ENCODE measurements at regions not wholly inside any gene's neighbourhood (a gene's known extent, or its start where the extent isn't known, plus 50 kb on each side); places are given as distances from the start of the nearest gene placed in this dataset.
"Not testable (repeated sequence)": the region's sequence is repeated elsewhere in the genome, so short reads cannot be mapped to it uniquely, and the experiment has no call there.

- CTCF ChIA-PET: no interaction called here
- TF ChIP-seq CTCF (IDR thresholded peaks at IDR 0.05): no peak
- peaks cover 18% of the 10 kb centered on the region for H3K9me3 Mint-ChIP-seq
These were observed 1447.1 kb downstream of the FAM181B start for GRCh38 chr11:81286550-81286949.

GRCh38 chr11:81280228-81280627 lies 1453.4 kb downstream of the FAM181B start:
- peaks cover 0 to 10% of the 10 kb centered on the region in 2 experiments for H3K9me3 ChIP-seq (ENCODE audit: control insufficient read depth in 1 of 2, insufficient read depth in 1 of 2, low read length in 2 of 2)
- H3K4me3 Mint-ChIP-seq; H3K4me1 Mint-ChIP-seq (ENCODE audit: low read depth); intact Hi-C loops (cut with DNase I, micrococcal nuclease); H3K27ac ChIP-seq (ENCODE audit: low read depth in 1 of 2, low read length in 2 of 2); H3K27me3 ChIP-seq (ENCODE audit: control insufficient read depth in 1 of 2, insufficient read depth in 2 of 2, low read length in 2 of 2); POLR2A ChIA-PET; H3K27me3 Mint-ChIP-seq; H3K36me3 ChIP-seq (ENCODE audit: insufficient read depth, low read length); ATAC-seq (ENCODE audit: poor library complexity); H3K27ac Mint-ChIP-seq; H3K36me3 Mint-ChIP-seq (ENCODE audit: low read depth); H3K4me3 ChIP-seq (ENCODE audit: low read length); DNase-seq; CTCF ChIA-PET; H3K4me1 ChIP-seq (ENCODE audit: insufficient read depth, low read length): not testable (repeated sequence)
- H3K9me3 Mint-ChIP-seq: peaks cover 22% of the 10 kb centered on the region

More at GRCh38 chr11:81286550-81286949, 1447.1 kb downstream of the FAM181B start:
- DNase-seq (no peak), ATAC-seq (ENCODE audit: poor library complexity) (no peak)
- Histone ChIP-seq H3K27me3 (ENCODE audit: control insufficient read depth in 1 of 2, insufficient read depth in 2 of 2, low read length in 2 of 2) (no peaks in the 10 kb centered on the region), H3K36me3 (ENCODE audit: insufficient read depth, low read length) (no peaks in the 10 kb centered on the region), H3K9me3 (ENCODE audit: control insufficient read depth in 1 of 2, insufficient read depth in 1 of 2, low read length in 2 of 2) (peaks cover 0 to 10% of the 10 kb centered on the region in 2 experiments), H3K4me3 (ENCODE audit: low read length) (no peak overlapping the region), H3K27ac (ENCODE audit: low read depth in 1 of 2, low read length in 2 of 2) (no peak overlapping the region), H3K4me1 (ENCODE audit: insufficient read depth, low read length) (no peaks in the 10 kb centered on the region)
- Mint-ChIP-seq H3K27me3 (no peaks in the 10 kb centered on the region), H3K27ac (no peak overlapping the region), H3K4me1 (ENCODE audit: low read depth) (no peaks in the 10 kb centered on the region), H3K4me3 (no peak overlapping the region), H3K36me3 (ENCODE audit: low read depth) (no peaks in the 10 kb centered on the region)
- intact Hi-C loops (cut with DNase I, micrococcal nuclease): no loop called here
- POLR2A ChIA-PET: no interaction called here

GRCh38 chr11:81278991-81279390 lies 1454.7 kb downstream of the FAM181B start:
- no peak for TF ChIP-seq CTCF (IDR thresholded peaks at IDR 0.05)
- intact Hi-C loops (cut with DNase I, micrococcal nuclease): no loop called here
- H3K36me3 ChIP-seq (ENCODE audit: insufficient read depth, low read length): no peaks in the 10 kb centered on the region
- ChIA-PET CTCF (no interaction called here), POLR2A (no interaction called here)
- no peak overlapping the region for H3K27ac Mint-ChIP-seq
- no peaks in the 10 kb centered on the region for H3K36me3 Mint-ChIP-seq (ENCODE audit: low read depth)
- no peaks in the 10 kb centered on the region for H3K27me3 Mint-ChIP-seq
- H3K9me3 ChIP-seq (ENCODE audit: control insufficient read depth in 1 of 2, insufficient read depth in 1 of 2, low read length in 2 of 2): peaks cover 0 to 6% of the 10 kb centered on the region in 2 experiments
- no peaks in the 10 kb centered on the region for H3K4me1 ChIP-seq (ENCODE audit: insufficient read depth, low read length)
- H3K27ac ChIP-seq (ENCODE audit: low read depth in 1 of 2, low read length in 2 of 2): no peak overlapping the region
- H3K4me1 Mint-ChIP-seq (ENCODE audit: low read depth): no peaks in the 10 kb centered on the region
- ATAC-seq (ENCODE audit: poor library complexity): no peak
- H3K4me3 Mint-ChIP-seq: no peak overlapping the region
- H3K27me3 ChIP-seq (ENCODE audit: control insufficient read depth in 1 of 2, insufficient read depth in 2 of 2, low read length in 2 of 2): no peaks in the 10 kb centered on the region
- H3K9me3 Mint-ChIP-seq: peaks cover 25% of the 10 kb centered on the region
- no peak for DNase-seq
- no peak overlapping the region for H3K4me3 ChIP-seq (ENCODE audit: low read length)

GRCh38 chr11:81270686-81271085 lies 1463.0 kb downstream of the FAM181B start:
- POLR2A ChIA-PET: no interaction called here
- Mint-ChIP-seq H3K4me3 (no peak overlapping the region), H3K27ac (no peak overlapping the region), H3K27me3 (no peaks in the 10 kb centered on the region), H3K36me3 (ENCODE audit: low read depth) (no peaks in the 10 kb centered on the region), H3K9me3 (peaks cover 6% of the 10 kb centered on the region), H3K4me1 (ENCODE audit: low read depth) (no peaks in the 10 kb centered on the region)
- Histone ChIP-seq H3K36me3 (ENCODE audit: insufficient read depth, low read length) (no peaks in the 10 kb centered on the region), H3K4me3 (ENCODE audit: low read length) (no peak overlapping the region), H3K27ac (ENCODE audit: low read depth in 1 of 2, low read length in 2 of 2) (no peak overlapping the region), H3K27me3 (ENCODE audit: control insufficient read depth in 1 of 2, insufficient read depth in 2 of 2, low read length in 2 of 2) (no peaks in the 10 kb centered on the region), H3K9me3 (ENCODE audit: control insufficient read depth in 1 of 2, insufficient read depth in 1 of 2, low read length in 2 of 2) (no peaks in the 10 kb centered on the region), H3K4me1 (ENCODE audit: insufficient read depth, low read length) (no peaks in the 10 kb centered on the region)
- ATAC-seq (ENCODE audit: poor library complexity): no peak
- no peak for TF ChIP-seq CTCF (IDR thresholded peaks at IDR 0.05)
- DNase-seq: no peak
- intact Hi-C loops (cut with DNase I, micrococcal nuclease): no loop called here
- CTCF ChIA-PET: no interaction called here

Measured in CD4-positive, alpha-beta T cell (primary cell).